H1 (cell line): ENCODE measurements at regions not wholly inside any gene's neighbourhood (a gene's known extent, or its start where the extent isn't known, plus 50 kb on each side); places are given as distances from the start of the nearest gene placed in this dataset.

Experiments used
- CTCF ChIA-PET: fragments of 300-600 bp; sonication (Branson Sonifier 250); formaldehyde crosslinking; loops from one replicate; lab custom pipeline; 2021; ENCODE audit not compliant: partially characterized antibody; lab: Charles Lee
- POLR2A ChIA-PET: fragments of 300-600 bp; sonication (Branson Sonifier 250); formaldehyde crosslinking; loops from one replicate; lab custom pipeline; 2021; ENCODE audit warnings: inconsistent platforms; ENCODE audit not compliant: partially characterized antibody; lab: Charles Lee
- DNase-seq, 2 experiments: peaks; one replicate each; pipeline versions ENCODE4 v3.0.0 to v3.0.0-alpha.2; 2010 to 2022; ENCODE audit warnings: low spot score in 2 of 2, low read depth in 1 of 2, mixed read lengths in 1 of 2
- FAIRE-seq: peaks from 2 replicates; lab custom pipeline; 2011; peaks lifted over from hg19 to GRCh38; lab: Jason Lieb, UNC
- H2AFZ ChIP-seq: 2 replicates; pipeline ENCODE4 v1.8.1; 2012; ENCODE audit warnings: low read length, inconsistent platforms
- H2AK5ac ChIP-seq: 2 replicates; pipeline ENCODE4 v1.6.1; 2013; ENCODE audit warnings: low read depth, low read length
- H2BK120ac ChIP-seq: replicated peaks from 2 replicates; pipeline ENCODE3; 2013; ENCODE audit warnings: low read depth, low read length, inconsistent platforms
- H2BK12ac ChIP-seq: 2 replicates; pipeline ENCODE4 v1.6.1; 2013; ENCODE audit warnings: low read depth, low read length
- H2BK15ac ChIP-seq: 2 replicates; pipeline ENCODE4 v1.6.1; 2013; ENCODE audit warnings: low read length
- H2BK20ac ChIP-seq: 2 replicates; pipeline ENCODE4 v1.6.1; 2013; ENCODE audit warnings: low read length
- H2BK5ac ChIP-seq: 2 replicates; pipeline ENCODE4 v1.6.1; 2013; ENCODE audit warnings: low read depth, low read length
- H3K14ac ChIP-seq: 2 replicates; pipeline ENCODE4 v1.6.1; 2013; ENCODE audit warnings: inconsistent platforms; ENCODE audit not compliant: insufficient read length
- H3K18ac ChIP-seq: 2 replicates; pipeline ENCODE4 v1.6.1; 2013; ENCODE audit warnings: low read length; ENCODE audit errors: extremely low read depth
- H3K23ac ChIP-seq: 2 replicates; pipeline ENCODE4 v1.6.1; 2013; ENCODE audit warnings: inconsistent platforms; ENCODE audit not compliant: insufficient read length
- H3K23me2 ChIP-seq: 2 replicates; pipeline ENCODE4 v1.6.1; 2013; ENCODE audit warnings: low read depth, low read length
- H3K27ac ChIP-seq: 2 replicates; pipeline ENCODE4 v1.6.1; 2011; ENCODE audit warnings: low read depth, low read length, inconsistent platforms
- H3K27me3 ChIP-seq, 4 experiments: replicated peaks in 1 of 4; 1 replicate in 1 of 4; 2 replicates in 3 of 4; pipeline versions ENCODE4 v1.6.1 to v1.8.1; 2011 to 2013; ENCODE audit warnings: low read length in 3 of 4, mild to moderate bottlenecking in 3 of 4, inconsistent platforms in 2 of 4, mixed read lengths in 2 of 4, moderate library complexity in 1 of 4; ENCODE audit not compliant: control insufficient read depth in 3 of 4, insufficient read depth in 3 of 4; ENCODE audit errors: extremely low read depth in 1 of 4
- H3K36me3 ChIP-seq, 4 experiments: 2 replicates each; pipeline versions ENCODE4 v1.6.1 to v1.8.1; 2011 to 2013; ENCODE audit warnings: mild to moderate bottlenecking in 4 of 4, low read length in 3 of 4, moderate library complexity in 2 of 4, control low read depth in 1 of 4, inconsistent platforms in 1 of 4; ENCODE audit not compliant: insufficient read depth in 4 of 4, control insufficient read depth in 2 of 4
- H3K4ac ChIP-seq: replicated peaks from 2 replicates; pipeline ENCODE3; 2013; ENCODE audit warnings: low read length, low read depth, mixed read lengths, inconsistent platforms; ENCODE audit not compliant: insufficient read length
- H3K4me1 ChIP-seq, 4 experiments: replicated peaks in 1 of 4; 1 replicate in 1 of 4; 2 replicates in 3 of 4; pipeline versions ENCODE4 v1.6.1 to v1.8.1; 2011 to 2013; ENCODE audit warnings: low read length in 3 of 4, inconsistent platforms in 2 of 4, mixed read lengths in 1 of 4; ENCODE audit not compliant: insufficient read depth in 4 of 4, control insufficient read depth in 3 of 4
- H3K4me2 ChIP-seq, 2 experiments: 2 replicates each; pipeline versions ENCODE4 v1.6.1 to v1.8.1; 2011 to 2013; ENCODE audit warnings: low read depth in 2 of 2, low read length in 2 of 2, control low read depth in 1 of 2, inconsistent platforms in 1 of 2, mild to moderate bottlenecking in 1 of 2; ENCODE audit not compliant: insufficient read depth in 1 of 2
- H3K4me3 ChIP-seq, 4 experiments: fragments of 200-600, 300-600 bp in 1 of 4; sonication (generic), shearing (Covaris generic), sonication (Bioruptor Twin) in 1 of 4; 2 replicates each; pipeline versions ENCODE4 v1.5.1 to v1.8.1; 2011 to 2016; ENCODE audit warnings: low read length in 4 of 4, low read depth in 3 of 4, control low read depth in 2 of 4, inconsistent platforms in 2 of 4, mild to moderate bottlenecking in 2 of 4, mixed read lengths in 1 of 4, moderate library complexity in 1 of 4; ENCODE audit not compliant: insufficient read depth in 2 of 4; ENCODE audit errors: extremely low read depth in 1 of 4
- H3K56ac ChIP-seq: replicated peaks from 2 replicates; pipeline ENCODE3; 2013; ENCODE audit warnings: low read depth, mild to moderate bottlenecking, mixed read lengths, low read length, inconsistent platforms; ENCODE audit not compliant: insufficient read length
- H3K79me1 ChIP-seq: 2 replicates; pipeline ENCODE4 v1.6.1; 2013; ENCODE audit warnings: low read depth, low read length, control low read depth
- H3K79me2 ChIP-seq, 2 experiments: 2 replicates each; pipeline versions ENCODE4 v1.6.1 to v1.8.1; 2012 to 2013; ENCODE audit warnings: low read length in 2 of 2, mild to moderate bottlenecking in 2 of 2, inconsistent platforms in 1 of 2; ENCODE audit not compliant: insufficient read depth in 2 of 2, control insufficient read depth in 1 of 2
- H3K9ac ChIP-seq, 4 experiments: replicated peaks in 1 of 4; 1 replicate in 1 of 4; 2 replicates in 3 of 4; pipeline versions ENCODE4 v1.6.1 to v1.8.1; 2011 to 2013; ENCODE audit warnings: low read depth in 3 of 4, low read length in 3 of 4, control low read depth in 2 of 4, mild to moderate bottlenecking in 2 of 4, moderate library complexity in 2 of 4, inconsistent platforms in 1 of 4; ENCODE audit errors: extremely low read depth in 1 of 4
- H3K9me3 ChIP-seq, 2 experiments: 2 replicates each; pipeline versions ENCODE4 v1.6.1 to v1.8.1; 2012 to 2013; ENCODE audit warnings: mild to moderate bottlenecking in 2 of 2, moderate library complexity in 2 of 2, control low read depth in 1 of 2, inconsistent platforms in 1 of 2, low read depth in 1 of 2, low read length in 1 of 2, mixed read lengths in 1 of 2; ENCODE audit not compliant: insufficient read depth in 2 of 2
- H4K20me1 ChIP-seq, 2 experiments: replicated peaks in 1 of 2; 2 replicates each; pipeline versions ENCODE3 to v1.8.1; 2011 to 2013; ENCODE audit warnings: inconsistent platforms in 2 of 2, low read length in 2 of 2, mild to moderate bottlenecking in 1 of 2; ENCODE audit not compliant: insufficient read depth in 2 of 2, control insufficient read depth in 1 of 2
- H4K5ac ChIP-seq: 2 replicates; pipeline ENCODE4 v1.6.1; 2013; ENCODE audit warnings: low read length, low read depth, mixed read lengths, inconsistent platforms; ENCODE audit not compliant: insufficient read length
- H4K8ac ChIP-seq: 2 replicates; pipeline ENCODE4 v1.8.0; 2013; ENCODE audit warnings: mild to moderate bottlenecking, moderate library complexity, low read length, inconsistent platforms; ENCODE audit not compliant: insufficient read depth; ENCODE audit errors: extremely low read depth
- H4K91ac ChIP-seq: replicated peaks from 2 replicates; pipeline ENCODE3; 2013; ENCODE audit warnings: low read length, mixed read lengths, inconsistent platforms; ENCODE audit not compliant: insufficient read length
- EGR1 ChIP-seq: IDR thresholded peaks from 2 replicates; pipeline ENCODE4 v1.6.1; 2011; ENCODE audit warnings: low read depth, low read length, borderline replicate concordance
- WGBS, 2 experiments: shearing (Covaris generic) in 1 of 2; methylation state at CpG; one replicate each; pipeline versions ENCODE4 v1.1.6 to v1.1.7; 2013 to 2015; ENCODE audit warnings: low lambda C conversion rate in 2 of 2, mixed read lengths in 2 of 2, inconsistent platforms in 1 of 2, low coverage in 1 of 2, missing lambda C conversion rate in 1 of 2; ENCODE audit not compliant: insufficient replicate concordance in 2 of 2, insufficient coverage in 1 of 2, insufficient read length in 1 of 2; ENCODE audit errors: extremely low coverage in 1 of 2, missing lambda C conversion rate in 1 of 2; 5-methylcytosine and 5-hydroxymethylcytosine counted together

DNA sequence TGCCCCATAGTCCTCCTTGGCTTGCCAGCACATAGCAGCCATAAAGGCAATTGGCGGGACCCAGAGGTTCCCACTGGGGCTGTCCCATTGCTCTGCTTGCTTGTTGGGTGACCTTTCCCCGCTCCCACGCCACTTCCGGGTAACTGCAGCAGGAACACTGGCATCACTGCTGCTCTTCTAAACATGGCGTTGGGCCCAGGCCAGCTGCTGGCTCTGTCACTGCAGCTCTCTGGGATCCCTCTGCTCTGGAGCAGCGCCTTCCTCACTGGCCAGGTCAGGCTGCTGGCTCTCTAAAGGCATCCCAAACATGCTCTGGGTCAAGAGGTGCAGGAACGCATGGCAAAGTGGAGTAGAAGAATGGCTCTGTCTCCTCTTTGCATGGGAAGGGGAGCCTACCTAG is 92.9 kb downstream of the DRD1 start:
- Histone ChIP-seq H2AFZ (no peak overlapping the region), H2AK5ac (no peak overlapping the region), H3K27ac (no peak overlapping the region)
- CTCF ChIA-PET, result interaction anchor here (1.3 to 1.4 kb wide), 2 partner anchors 9 to 93 kb away, joined by 3 to 4 read pairs; partner anchors contain the start of gene DRD1
- no peak for TF ChIP-seq EGR1
- TF ChIP-seq, all 59 proteins: peak for 0
- Histone ChIP-seq H4K8ac (no peak overlapping the region), H4K91ac (no peak overlapping the region), H2BK5ac (no peak overlapping the region), H3K4me3 (no peak overlapping the region), H3K4ac (no peak overlapping the region), H3K14ac (no peak overlapping the region), H3K56ac (no peak overlapping the region), H3K9me3 (no peaks in the 10 kb centered on the region), H3K18ac (no peak overlapping the region), H3K4me1 (peaks cover 0 to 9% (median 2%) of the 10 kb centered on the region in 4 experiments; a peak in 4 of 7 replicates), H2BK120ac (no peak overlapping the region), H3K27me3 (no peaks in the 10 kb centered on the region), H2BK12ac (0 out of 2 replicates have a peak overlapping the region, but pooled peaks have one; percentile 5), H2BK20ac (no peak overlapping the region), H2BK15ac (no peak overlapping the region), H3K79me2 (no peaks in the 10 kb centered on the region), H3K23ac (no peak overlapping the region), H4K5ac (no peak overlapping the region), H3K23me2 (no peaks in the 10 kb centered on the region), H3K36me3 (no peaks in the 10 kb centered on the region), H3K4me2 (no peak overlapping the region), H3K79me1 (no peaks in the 10 kb centered on the region), H4K20me1 (no peaks in the 10 kb centered on the region), H3K9ac (no peak overlapping the region)
- 73% methylated on average over 4 of the region's 7 CpGs; no CpG with 5 or more reads in 1 of the 2 experiments for WGBS, 2 experiments
- FAIRE-seq (no peak), DNase-seq (no peak)
- POLR2A ChIA-PET, result no interaction called here
